Gastrocnemius medialis (tissue), 4 donors: ENCODE measurements at regions not wholly inside any gene's neighbourhood (a gene's known extent, or its start where the extent isn't known, plus 50 kb on each side); places are given as distances from the start of the nearest gene placed in this dataset.

Experiments used
- POLR2A ChIP-seq, 2 donors: fragments of 450-650 bp; IDR thresholded peaks; one replicate each; pipeline ENCODE4 v1.6.1; 2017; ENCODE audit warnings: antibody characterized with exemption in 2 of 2, mild to moderate bottlenecking in 2 of 2, moderate library complexity in 2 of 2
- TF ChIP-seq, protein P1 (sequence below), 5 experiments: fragments of 450-650 bp in 3 of 5; fragments of 200-600 bp in 2 of 5; sonication (generic) in 2 of 5; IDR thresholded peaks in 4 of 5; conservative IDR thresholded peaks in 1 of 5; 1 replicate in 4 of 5; 2 replicates in 1 of 5; pipeline ENCODE4 v1.5.1; 2016 to 2019; ENCODE audit warnings: antibody characterized with exemption in 5 of 5, mild to moderate bottlenecking in 3 of 5, moderate library complexity in 3 of 5

DNA sequence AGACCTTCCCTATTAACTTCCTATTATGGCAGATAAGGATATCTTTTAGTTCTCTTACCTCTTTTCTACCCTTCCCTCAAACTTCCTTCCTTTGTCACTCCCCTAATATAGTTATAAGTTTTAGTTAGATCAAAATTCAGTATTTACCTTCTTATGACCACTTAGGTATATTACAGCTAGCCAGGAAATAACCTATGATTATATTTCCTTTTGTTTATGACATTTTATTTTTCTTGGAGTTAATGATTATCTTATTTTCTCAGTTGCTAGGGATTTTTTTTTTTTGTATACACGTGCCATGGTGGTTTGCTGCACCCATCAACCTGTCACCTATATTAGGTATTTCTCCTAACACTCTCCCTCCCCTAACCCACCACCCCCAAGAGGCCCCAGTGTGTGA lies 88.2 kb upstream of the ZBED5 start:
- TF ChIP-seq, protein P1, sequence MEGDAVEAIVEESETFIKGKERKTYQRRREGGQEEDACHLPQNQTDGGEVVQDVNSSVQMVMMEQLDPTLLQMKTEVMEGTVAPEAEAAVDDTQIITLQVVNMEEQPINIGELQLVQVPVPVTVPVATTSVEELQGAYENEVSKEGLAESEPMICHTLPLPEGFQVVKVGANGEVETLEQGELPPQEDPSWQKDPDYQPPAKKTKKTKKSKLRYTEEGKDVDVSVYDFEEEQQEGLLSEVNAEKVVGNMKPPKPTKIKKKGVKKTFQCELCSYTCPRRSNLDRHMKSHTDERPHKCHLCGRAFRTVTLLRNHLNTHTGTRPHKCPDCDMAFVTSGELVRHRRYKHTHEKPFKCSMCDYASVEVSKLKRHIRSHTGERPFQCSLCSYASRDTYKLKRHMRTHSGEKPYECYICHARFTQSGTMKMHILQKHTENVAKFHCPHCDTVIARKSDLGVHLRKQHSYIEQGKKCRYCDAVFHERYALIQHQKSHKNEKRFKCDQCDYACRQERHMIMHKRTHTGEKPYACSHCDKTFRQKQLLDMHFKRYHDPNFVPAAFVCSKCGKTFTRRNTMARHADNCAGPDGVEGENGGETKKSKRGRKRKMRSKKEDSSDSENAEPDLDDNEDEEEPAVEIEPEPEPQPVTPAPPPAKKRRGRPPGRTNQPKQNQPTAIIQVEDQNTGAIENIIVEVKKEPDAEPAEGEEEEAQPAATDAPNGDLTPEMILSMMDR (IDR thresholded peaks at IDR 0.05 in 4 of 5, conservative IDR thresholded peaks at IDR 0.05 in 1 of 5) = no peak
- TF ChIP-seq POLR2A (IDR thresholded peaks at IDR 0.05) = no peak
